ENCODE measurements at regions not wholly inside any gene's neighbourhood (a gene's known extent, or its start where the extent isn't known, plus 50 kb on each side); places are given as distances from the start of the nearest gene placed in this dataset.

- CTCF ChIA-PET (ENCODE audit: low intra/inter-chr PET ratio) = no interaction called here
- FAIRE-seq = no peak
- no peak for TF ChIP-seq HBP1 (CRISPR knock-in tag; IDR thresholded peaks at IDR 0.05)
- no peak for TF ChIP-seq ZNF274 (IDR thresholded peaks at IDR 0.05; ENCODE audit: borderline replicate concordance, low read depth, low read length)
- no peak for TF ChIP-seq ATF7 (IDR thresholded peaks at IDR 0.05)
- no peak for TF ChIP-seq RBM34 (IDR thresholded peaks at IDR 0.05; ENCODE audit: borderline replicate concordance, insufficient read depth, low read length)
- TF ChIP-seq RERE (CRISPR knock-in tag; IDR thresholded peaks at IDR 0.05; ENCODE audit: borderline replicate concordance) = no peak
- TF ChIP-seq VEZF1 (CRISPR knock-in tag; IDR thresholded peaks at IDR 0.05) = no peak
- no peak for TF ChIP-seq C11orf30 (IDR thresholded peaks at IDR 0.05; ENCODE audit: low read depth)
- TF ChIP-seq HMBOX1 (IDR thresholded peaks at IDR 0.05) = no peak
- TF ChIP-seq TAL1 (IDR thresholded peaks at IDR 0.05) = no peak
- TF ChIP-seq HOMEZ (CRISPR knock-in tag; IDR thresholded peaks at IDR 0.05) = no peak
- no peak for TF ChIP-seq ZNF436 (CRISPR knock-in tag; IDR thresholded peaks at IDR 0.05)
- TF ChIP-seq PURB (CRISPR knock-in tag; IDR thresholded peaks at IDR 0.05; ENCODE audit: low read depth) = no peak
- TF ChIP-seq PHF20 (IDR thresholded peaks at IDR 0.05; ENCODE audit: partially characterized antibody) = no peak
Observed at GRCh38 chr12:81963636-81964035, 204.5 kb upstream of the PPFIA2 start.

More at GRCh38 chr12:81963636-81964035, 204.5 kb upstream of the PPFIA2 start:
- Histone ChIP-seq H3K36me3 (ENCODE audit: control insufficient read depth, insufficient read depth, low read length) (no peaks in the 10 kb centered on the region), H3K9ac (ENCODE audit: insufficient read depth in 1 of 2, low read depth in 2 of 2, low read length in 2 of 2) (no peak overlapping the region), H3K79me2 (ENCODE audit: control insufficient read depth, insufficient read depth, low read length) (no peaks in the 10 kb centered on the region), H2AFZ (ENCODE audit: low read depth, low read length) (no peak overlapping the region), H3K27ac (ENCODE audit: extremely low read depth, low read depth, low read length) (no peak overlapping the region), H4K20me1 (replicated peaks; ENCODE audit: control insufficient read depth, insufficient read depth, low read length) (no peaks in the 10 kb centered on the region), H3K9me1 (ENCODE audit: control insufficient read depth, insufficient read depth, low read length) (no peaks in the 10 kb centered on the region), H3K4me3 (no peak overlapping the region), H3K27me3 (ENCODE audit: control insufficient read depth in 2 of 2, insufficient read depth in 2 of 2, low read length in 2 of 2) (no peaks in the 10 kb centered on the region), H3K4me1 (replicated peaks in 1 of 2; ENCODE audit: control insufficient read depth in 2 of 2, insufficient read depth in 2 of 2, low read length in 2 of 2) (no peaks in the 10 kb centered on the region), H3K9me3 (replicated peaks; ENCODE audit: control insufficient read depth, insufficient read depth, low read depth, low read length) (no peaks in the 10 kb centered on the region; the same call in 1 of the 2 replicates), H3K4me2 (ENCODE audit: insufficient read depth, low read length) (no peak overlapping the region)
- 0% methylated on average over 1 of the region's 1 CpG for WGBS (ENCODE audit: insufficient coverage, low coverage, missing lambda C conversion rate)
- POLR2A ChIA-PET = no interaction called here
- no TSS peak for BruUV-seq (replicated peaks)
- intact Hi-C loops (cut with micrococcal nuclease) (no loop called here), in situ Hi-C loops (cut with MboI) (no loop called here)
- ATAC-seq = no peak
- DNase-seq (ENCODE audit: extremely low read depth in 1 of 4, low spot score in 3 of 4) = no peak

Measured in K562 (cell line).